Thyroid gland (tissue), 4 donors: ENCODE measurements at regions not wholly inside any gene's neighbourhood (a gene's known extent, or its start where the extent isn't known, plus 50 kb on each side); places are given as distances from the start of the nearest gene placed in this dataset.

ENCODE experiments used
- DNase-seq, 2 donors: peaks; one replicate each; pipeline ENCODE4 v3.0.0-alpha.2; 2019
- H3K27ac ChIP-seq, 3 donors: fragments of 200-600 bp; sonication (generic); 1 replicate in 2 of 3; 2 replicates in 1 of 3; pipeline ENCODE4 v1.5.1; 2016 to 2019; ENCODE audit warnings: mild to moderate bottlenecking in 1 of 3, moderate library complexity in 1 of 3
- H3K27me3 ChIP-seq: fragments of 200-600 bp; sonication (generic); one replicate; pipeline ENCODE4 v1.5.1; 2019
- H3K36me3 ChIP-seq, 2 donors: fragments of 200-600 bp; sonication (generic); one replicate each; pipeline ENCODE4 v1.5.1; 2016 to 2019
- H3K4me1 ChIP-seq, 2 donors: fragments of 200-600 bp; sonication (generic); one replicate each; pipeline ENCODE4 v1.5.1; 2017 to 2019
- H3K4me3 ChIP-seq, 3 donors: fragments of 200-600 bp; sonication (generic); replicated peaks in 1 of 3; 1 replicate in 2 of 3; 2 replicates in 1 of 3; pipeline ENCODE4 v1.5.1; 2016; ENCODE audit warnings: mild to moderate bottlenecking in 1 of 3
- H3K9me3 ChIP-seq: fragments of 200-600 bp; sonication (generic); one replicate; pipeline ENCODE4 v1.5.1; 2017
- CTCF ChIP-seq, 6 experiments: fragments of 200-600 bp in 3 of 6; fragments of 450-650 bp in 3 of 6; sonication (generic) in 3 of 6; IDR thresholded peaks; one replicate each; pipeline ENCODE4 v1.5.1; 2016 to 2019; ENCODE audit warnings: antibody characterized with exemption in 6 of 6, mild to moderate bottlenecking in 2 of 6, inconsistent platforms in 1 of 6, moderate library complexity in 1 of 6
- POLR2A ChIP-seq, 2 donors: fragments of 450-650 bp; IDR thresholded peaks; one replicate each; pipeline ENCODE4 v1.6.1; 2017; ENCODE audit warnings: antibody characterized with exemption in 2 of 2, mild to moderate bottlenecking in 2 of 2, moderate library complexity in 1 of 2
- WGBS, 2 donors: methylation state at CpG; one replicate each; pipeline ENCODE4 v1.1.5; 2017; 5-methylcytosine and 5-hydroxymethylcytosine counted together
- intact Hi-C: fragments of 100-400 bp; cut with DNase I; formaldehyde crosslinking; loops from one replicate; pipeline ENCODE4 v1.15.1; 2023

- WGBS, 2 donors, result 93 to 98% methylated on average over 1 of the region's 1 CpG
- H3K36me3 ChIP-seq, result no peaks in the 10 kb centered on the region
Measured at GRCh38 chr3:170749185-170749584, 120.8 kb downstream of the RPL22L1 start.

DNA sequence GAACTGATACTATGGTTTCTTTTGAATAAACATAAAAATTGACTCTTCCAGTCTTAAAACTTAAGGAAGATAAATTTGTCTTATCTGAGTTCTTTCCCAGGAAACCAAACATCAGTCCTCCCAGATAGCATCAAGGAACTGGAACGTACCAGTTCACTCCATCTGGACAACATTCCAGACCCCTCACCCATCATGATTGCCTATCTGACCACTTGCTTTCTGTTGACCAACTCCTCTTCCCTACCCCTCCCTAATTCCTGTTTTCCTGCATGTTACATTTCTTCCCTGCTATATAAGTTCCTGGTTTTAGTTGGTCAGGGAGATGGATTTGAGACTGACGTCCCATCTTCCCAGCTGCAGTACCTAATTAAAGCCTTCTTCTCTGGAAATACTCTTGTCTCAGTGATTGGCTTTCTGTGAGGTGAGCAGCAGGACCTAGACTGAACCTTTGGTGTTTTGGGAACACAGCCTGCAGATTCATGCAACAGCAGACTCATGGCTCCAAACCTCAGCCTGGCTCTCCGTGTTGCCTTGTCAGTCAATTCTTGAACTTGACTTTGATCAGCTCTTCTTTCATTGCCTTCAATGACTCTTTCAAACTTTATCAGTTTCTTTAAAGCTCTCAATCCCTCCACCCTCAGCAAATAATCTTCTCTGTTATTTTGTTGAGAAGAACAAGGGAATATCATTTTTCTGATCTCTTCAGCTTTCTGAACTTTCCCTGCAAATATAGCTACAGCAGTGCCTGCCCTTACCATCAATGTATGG lies 123.6 kb downstream of the RPL22L1 start:
- Histone ChIP-seq H3K4me3 (no peak overlapping the region), H3K27ac (no peak overlapping the region), H3K27me3 (no peaks in the 10 kb centered on the region), H3K9me3 (no peaks in the 10 kb centered on the region), H3K36me3 (no peaks in the 10 kb centered on the region), H3K4me1 (peaks cover 1 to 9% of the 10 kb centered on the region in 2 donors)
- WGBS, 2 donors, result 92 to 93% methylated on average over 3 of the region's 3 CpGs
- no peak for DNase-seq
- intact Hi-C loops, result no loop called here
- no peak for TF ChIP-seq POLR2A (IDR thresholded peaks at IDR 0.05)
- TF ChIP-seq CTCF (IDR thresholded peaks at IDR 0.05), result no peak

More at GRCh38 chr3:170749185-170749584, 120.8 kb downstream of the RPL22L1 start:
- intact Hi-C loops, result no loop called here
- Histone ChIP-seq H3K4me3 (no peak overlapping the region), H3K9me3 (no peaks in the 10 kb centered on the region), H3K27me3 (no peaks in the 10 kb centered on the region), H3K27ac (no peak overlapping the region), H3K4me1 (peaks cover 8 to 19% of the 10 kb centered on the region in 2 donors)
- TF ChIP-seq POLR2A (IDR thresholded peaks at IDR 0.05) (no peak), CTCF (IDR thresholded peaks at IDR 0.05) (no peak)
- DNase-seq, result no peak

DNA sequence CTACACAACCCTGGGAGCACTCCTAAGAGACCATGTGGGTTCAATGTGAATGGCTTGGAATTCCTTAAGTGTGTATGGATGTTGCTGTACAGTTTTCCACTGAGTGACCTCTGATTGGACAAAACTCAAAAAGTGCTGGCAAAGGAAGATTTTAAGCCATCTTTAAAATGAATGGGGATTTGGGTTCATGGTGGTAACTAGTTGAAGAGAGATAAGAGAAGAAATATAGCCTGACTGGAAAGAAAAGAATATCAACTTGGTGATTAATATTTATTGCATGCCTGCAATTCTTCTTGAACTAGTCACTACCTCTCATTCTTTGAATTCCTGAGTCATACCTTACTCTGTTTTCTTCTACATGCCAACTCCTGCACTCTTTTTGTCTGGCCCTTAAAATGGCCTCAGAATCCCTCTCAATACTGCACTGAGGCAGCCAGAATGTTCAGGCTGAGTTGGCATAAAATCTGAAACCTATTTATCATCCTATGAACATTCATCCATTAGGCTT lies 124.7 kb downstream of the RPL22L1 start:
- H3K9me3 ChIP-seq, result no peaks in the 10 kb centered on the region
- no peak overlapping the region for H3K27ac ChIP-seq
- no peaks in the 10 kb centered on the region for H3K27me3 ChIP-seq
- H3K36me3 ChIP-seq, result no peaks in the 10 kb centered on the region
- H3K4me3 ChIP-seq, result no peak overlapping the region
- peaks cover 4 to 10% of the 10 kb centered on the region in 2 donors for H3K4me1 ChIP-seq
- TF ChIP-seq POLR2A (IDR thresholded peaks at IDR 0.05) (no peak), CTCF (IDR thresholded peaks at IDR 0.05) (no peak)
- intact Hi-C loops, result no loop called here
- DNase-seq, result no peak

DNA sequence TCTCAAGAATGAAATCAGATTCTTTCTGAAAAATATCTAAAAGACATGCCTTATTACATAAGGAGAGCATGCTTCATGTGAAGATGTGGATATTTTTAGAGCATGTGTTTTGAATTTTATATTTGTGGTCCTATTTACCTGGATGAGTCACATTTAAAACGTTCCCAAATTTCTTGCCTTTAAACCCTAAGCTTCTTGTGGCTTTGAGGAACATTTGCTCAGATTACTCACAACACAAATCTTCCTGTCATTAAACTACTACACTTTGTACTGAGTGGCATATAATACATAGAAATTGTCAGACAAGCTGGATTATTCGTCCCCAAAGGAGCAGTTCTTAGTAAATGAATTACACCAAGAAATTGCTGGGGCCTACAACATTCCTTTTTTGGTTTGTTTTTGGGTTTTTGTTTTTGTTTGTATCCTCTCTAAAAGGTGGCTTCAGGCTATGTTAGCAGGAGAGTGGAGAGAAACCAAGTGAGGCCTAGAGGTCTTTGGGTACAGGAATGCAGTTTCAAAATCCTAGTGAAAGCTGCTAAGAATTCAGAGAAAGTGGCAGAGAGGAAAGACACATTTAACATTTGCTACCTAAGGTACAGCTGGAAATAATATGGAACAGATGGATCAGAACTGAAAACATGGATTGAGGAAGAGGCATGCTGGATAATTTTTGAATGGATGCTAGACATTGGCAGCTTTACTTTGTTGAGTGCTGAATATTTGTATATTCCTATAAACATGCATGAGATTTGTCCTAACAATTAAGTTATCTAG lies 128.1 kb downstream of the RPL22L1 start:
- no peak for TF ChIP-seq CTCF (IDR thresholded peaks at IDR 0.05)
- TF ChIP-seq POLR2A (IDR thresholded peaks at IDR 0.05), result no peak
- Histone ChIP-seq H3K4me3 (no peak overlapping the region), H3K9me3 (no peaks in the 10 kb centered on the region), H3K27ac (peak overlapping the region in 1 of 3 donors; percentile 14), H3K4me1 (peaks cover 4 to 10% of the 10 kb centered on the region in 2 donors), H3K27me3 (no peaks in the 10 kb centered on the region), H3K36me3 (no peaks in the 10 kb centered on the region)
- DNase-seq, result no peak
- intact Hi-C loops, result no loop called here
- 49 to 70% methylated on average over 2 of the region's 2 CpGs for WGBS, 2 donors
